ENCODE measurements at regions not wholly inside any gene's neighbourhood (a gene's known extent, or its start where the extent isn't known, plus 50 kb on each side); places are given as distances from the start of the nearest gene placed in this dataset.
"Not testable (repeated sequence)": the region's sequence is repeated elsewhere in the genome, so short reads cannot be mapped to it uniquely, and the experiment has no call there.

GRCh38 chr7:159306012-159306411 is 161.3 kb upstream of the VIPR2 start:
- Histone ChIP-seq H3K4me1 (ENCODE audit: low read depth) (no peaks in the 10 kb centered on the region), H3K4me3 (no peak overlapping the region), H3K9me3 (no peaks in the 10 kb centered on the region), H3K36me3 (ENCODE audit: low read depth) (no peaks in the 10 kb centered on the region)
- no peak for TF ChIP-seq CTCF (IDR thresholded peaks at IDR 0.05)
- ATAC-seq (no peak), DNase-seq (no peak)
- intact Hi-C loops (cut with DNase I, micrococcal nuclease) = no loop called here

- H3K4me3 ChIP-seq; DNase-seq; ATAC-seq; H3K36me3 ChIP-seq (ENCODE audit: low read depth); H3K9me3 ChIP-seq; H3K4me1 ChIP-seq (ENCODE audit: low read depth); intact Hi-C loops (cut with DNase I, micrococcal nuclease): not testable (repeated sequence)
Measured at GRCh38 chr7:159305185-159305584, 160.5 kb upstream of the VIPR2 start.

DNA sequence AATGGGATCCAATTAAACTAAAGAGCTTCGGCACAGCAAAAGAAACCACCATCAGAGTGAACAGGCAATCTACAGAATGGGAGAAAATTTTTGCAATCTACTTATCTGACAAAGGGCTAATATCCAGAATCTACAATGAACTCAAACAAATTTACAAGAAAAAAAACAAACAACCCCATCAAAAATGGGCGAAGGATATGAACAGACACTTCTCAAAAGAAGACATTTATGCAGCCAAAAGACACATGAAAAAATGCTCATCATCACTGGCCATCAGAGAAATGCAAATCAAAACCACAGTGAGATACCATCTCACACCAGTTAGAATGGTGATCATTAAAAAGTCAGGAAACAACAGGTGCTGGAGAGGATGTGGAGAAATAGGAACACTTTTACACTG is 158.8 kb upstream of the VIPR2 start:
- H3K4me3 ChIP-seq; H3K36me3 ChIP-seq (ENCODE audit: low read depth); DNase-seq; H3K4me1 ChIP-seq (ENCODE audit: low read depth); intact Hi-C loops (cut with DNase I, micrococcal nuclease); H3K9me3 ChIP-seq; ATAC-seq: not testable (repeated sequence)

- DNase-seq (no peak), ATAC-seq (no peak)
- H3K36me3 ChIP-seq (ENCODE audit: low read depth) = no peaks in the 10 kb centered on the region
- H3K9me3 ChIP-seq = peaks cover 2% of the 10 kb centered on the region
- TF ChIP-seq CTCF (IDR thresholded peaks at IDR 0.05) = no peak
- intact Hi-C loops (cut with DNase I, micrococcal nuclease) = no loop called here
- no peaks in the 10 kb centered on the region for H3K4me1 ChIP-seq (ENCODE audit: low read depth)
- no peak overlapping the region for H3K4me3 ChIP-seq
Measured at GRCh38 chr7:159296093-159296681, 151.5 kb upstream of the VIPR2 start.

- DNase-seq; intact Hi-C loops (cut with DNase I, micrococcal nuclease); H3K36me3 ChIP-seq (ENCODE audit: low read depth); H3K4me1 ChIP-seq (ENCODE audit: low read depth); H3K4me3 ChIP-seq; H3K9me3 ChIP-seq; ATAC-seq: not testable (repeated sequence)
Measured at GRCh38 chr7:159286487-159286886, 141.8 kb upstream of the VIPR2 start.

DNA sequence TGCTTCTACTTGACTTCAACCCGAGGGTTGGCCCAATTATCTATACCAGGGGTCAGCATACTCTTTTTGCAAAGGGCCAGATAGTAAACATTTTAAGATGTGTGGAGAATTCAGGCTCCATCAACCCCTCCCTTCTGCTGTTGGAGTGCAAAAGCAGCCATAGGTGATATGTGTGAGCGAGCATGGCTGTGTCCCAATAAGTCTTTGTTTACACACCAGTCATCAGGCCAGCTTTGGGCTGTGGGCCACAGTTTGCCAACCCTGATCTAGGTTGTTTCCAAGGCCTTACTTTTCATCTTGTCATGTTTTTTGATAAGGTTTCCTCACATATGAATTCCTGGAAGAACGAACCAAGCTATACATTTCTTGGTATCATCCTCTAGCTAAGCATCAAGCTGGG is 136.9 kb upstream of the VIPR2 start:
- intact Hi-C loops (cut with DNase I, micrococcal nuclease) = no loop called here
- no peaks in the 10 kb centered on the region for H3K36me3 ChIP-seq (ENCODE audit: low read depth)
- ATAC-seq = no peak

DNA sequence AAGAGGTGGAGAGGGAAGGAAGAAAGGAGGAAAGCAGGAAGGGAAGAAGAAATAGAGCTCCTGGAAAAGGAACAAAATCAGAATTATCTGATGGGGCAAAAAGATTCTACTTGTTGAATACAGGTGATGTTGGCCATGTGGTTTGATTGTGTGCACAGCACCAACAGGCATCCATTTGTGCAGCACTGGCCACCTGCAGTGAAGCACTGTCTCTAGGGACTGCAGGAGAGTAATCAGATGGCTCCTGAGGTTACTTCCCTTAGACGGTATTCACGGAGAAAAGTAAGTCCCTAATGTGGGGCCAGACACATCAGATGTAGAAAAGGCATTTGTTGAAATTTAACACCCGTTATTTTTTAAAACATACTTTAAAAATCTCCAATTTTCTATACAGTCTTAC is 135.3 kb upstream of the VIPR2 start:
- no peaks in the 10 kb centered on the region for H3K36me3 ChIP-seq (ENCODE audit: low read depth)
- DNase-seq (no peak), ATAC-seq (no peak)
- H3K4me3 ChIP-seq = no peak overlapping the region
- H3K4me1 ChIP-seq (ENCODE audit: low read depth) = no peaks in the 10 kb centered on the region
- TF ChIP-seq CTCF (IDR thresholded peaks at IDR 0.05) = no peak
- intact Hi-C loops (cut with DNase I, micrococcal nuclease) = no loop called here
- no peaks in the 10 kb centered on the region for H3K9me3 ChIP-seq

More for the DNA sequence above, 136.9 kb upstream of the VIPR2 start:
- no peak for DNase-seq
- no peaks in the 10 kb centered on the region for H3K9me3 ChIP-seq
- no peak for TF ChIP-seq CTCF (IDR thresholded peaks at IDR 0.05)
- no peaks in the 10 kb centered on the region for H3K4me1 ChIP-seq (ENCODE audit: low read depth)
- H3K4me3 ChIP-seq = no peak overlapping the region

Measured in mucosa of descending colon (tissue), 3 donors.